ENCODE measurements at regions not wholly inside any gene's neighbourhood (a gene's known extent, or its start where the extent isn't known, plus 50 kb on each side); places are given as distances from the start of the nearest gene placed in this dataset.

DNA sequence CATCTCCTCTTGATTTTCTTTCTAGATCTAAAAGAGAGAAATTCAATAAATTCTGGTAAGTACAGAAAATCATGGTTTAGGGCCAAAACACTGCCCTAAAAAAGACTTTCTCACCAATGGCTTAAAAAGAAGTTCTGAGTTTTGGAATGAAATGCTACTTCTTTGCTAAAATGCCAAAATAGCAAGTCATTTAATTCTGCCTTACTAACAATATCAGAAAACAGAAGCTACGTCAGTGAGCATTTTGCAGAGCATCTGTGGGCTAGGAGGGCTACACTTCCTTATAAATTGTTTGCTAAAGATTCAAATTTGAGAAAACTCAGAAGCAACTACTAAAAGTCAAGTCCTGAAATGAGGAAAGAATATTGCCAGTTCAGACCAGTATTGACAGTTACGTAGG lies 560.8 kb upstream of the CELF2 start:
- no peak for DNase-seq (ENCODE audit: low spot score)

DNA sequence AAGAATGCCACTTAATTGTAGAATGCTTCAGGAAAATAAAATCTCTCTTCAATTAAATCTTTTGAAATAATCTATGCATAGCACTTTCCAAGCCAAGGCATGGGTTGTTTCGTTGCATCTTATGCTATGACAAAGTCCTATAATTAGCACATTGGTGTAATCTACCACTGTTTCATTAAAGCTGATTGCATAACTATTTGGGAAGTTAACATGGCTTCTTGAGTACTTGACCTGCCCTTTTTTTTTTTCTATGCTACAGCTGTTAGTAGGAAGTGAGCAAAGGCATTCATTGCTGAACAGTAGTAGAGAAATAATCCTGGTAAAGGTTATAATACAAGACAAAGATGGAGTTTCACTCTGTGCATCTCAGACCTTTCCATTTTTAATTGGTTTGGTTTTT lies 557.2 kb upstream of the CELF2 start:
- DNase-seq (ENCODE audit: low spot score): no peak

DNA sequence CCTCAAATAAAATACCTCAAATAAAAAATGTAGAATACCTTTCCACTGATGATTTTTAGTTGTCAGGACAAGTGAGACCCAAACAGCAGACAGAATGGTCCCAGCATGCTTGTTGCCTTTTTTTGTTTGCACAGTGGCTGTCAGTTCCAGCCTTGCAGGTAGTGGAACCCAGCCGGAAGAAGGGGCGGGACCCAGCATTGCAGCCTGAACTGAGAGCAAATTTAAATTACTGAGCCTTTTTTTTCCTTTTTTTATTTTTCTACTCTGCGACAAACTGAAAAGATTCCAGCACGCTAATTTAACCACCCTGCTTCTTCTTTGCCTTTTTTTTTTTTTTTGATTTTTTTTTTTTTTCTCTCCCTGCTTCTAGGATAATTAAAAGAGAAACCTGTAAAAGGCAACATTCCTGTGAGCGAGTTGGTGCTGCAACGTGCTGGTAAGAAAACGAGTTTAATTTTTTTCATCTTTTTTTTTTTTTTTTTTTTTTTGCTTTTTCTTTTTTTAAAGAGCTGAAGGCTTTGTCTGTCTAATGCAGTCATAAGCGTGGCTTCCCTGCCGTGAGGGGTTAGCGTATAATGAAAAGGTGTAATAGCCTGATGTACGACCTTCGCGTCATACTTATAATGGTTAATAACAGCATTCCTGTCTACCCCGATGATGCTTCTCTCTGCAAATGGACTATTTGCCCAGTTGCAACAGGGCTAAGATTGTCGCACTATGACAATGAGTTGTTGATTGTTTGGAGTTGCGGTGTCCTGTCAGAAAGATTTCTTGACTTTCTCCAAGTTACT lies 555.3 kb upstream of the CELF2 start:
- no peak for DNase-seq (ENCODE audit: low spot score)

DNA sequence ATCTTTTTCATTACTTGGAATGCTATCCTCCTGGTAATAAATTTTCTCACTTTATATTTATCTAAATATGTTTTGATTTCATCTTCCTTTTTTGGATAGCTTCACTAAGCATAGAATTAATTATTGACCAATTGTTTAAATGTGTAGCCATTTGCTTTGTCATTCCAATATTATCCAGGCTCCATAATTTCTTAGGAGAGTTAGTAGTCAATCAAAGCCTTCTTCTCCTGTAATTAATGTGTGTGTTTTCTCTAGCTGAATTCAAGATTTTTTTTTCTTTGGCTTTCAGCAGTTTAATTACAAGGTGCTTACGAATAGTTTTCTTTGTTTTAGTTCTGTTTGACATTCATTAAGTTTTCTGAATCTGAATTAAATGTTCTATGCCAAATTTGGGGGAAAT lies 545.9 kb upstream of the CELF2 start:
- DNase-seq (ENCODE audit: low spot score): no peak

DNA sequence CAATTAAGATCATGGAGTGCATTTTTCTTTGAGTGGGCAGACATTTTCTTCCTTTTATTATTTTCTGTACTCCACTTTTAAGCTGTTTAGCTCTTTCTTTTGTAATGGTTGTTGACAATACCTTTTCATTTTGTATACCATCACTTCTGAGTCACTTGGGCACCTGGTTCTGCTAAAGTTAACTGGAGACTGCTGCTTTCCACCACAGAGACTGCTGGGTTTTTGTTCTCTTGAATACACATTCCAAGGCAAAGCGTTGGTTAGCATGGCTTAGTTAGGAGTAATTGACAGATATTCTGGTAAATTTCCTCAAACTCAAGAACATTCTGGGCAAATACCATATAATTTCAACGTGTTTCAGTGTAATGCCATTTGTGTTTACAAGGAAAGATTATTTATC lies 541.9 kb upstream of the CELF2 start:
- no peak for DNase-seq (ENCODE audit: low spot score)

DNA sequence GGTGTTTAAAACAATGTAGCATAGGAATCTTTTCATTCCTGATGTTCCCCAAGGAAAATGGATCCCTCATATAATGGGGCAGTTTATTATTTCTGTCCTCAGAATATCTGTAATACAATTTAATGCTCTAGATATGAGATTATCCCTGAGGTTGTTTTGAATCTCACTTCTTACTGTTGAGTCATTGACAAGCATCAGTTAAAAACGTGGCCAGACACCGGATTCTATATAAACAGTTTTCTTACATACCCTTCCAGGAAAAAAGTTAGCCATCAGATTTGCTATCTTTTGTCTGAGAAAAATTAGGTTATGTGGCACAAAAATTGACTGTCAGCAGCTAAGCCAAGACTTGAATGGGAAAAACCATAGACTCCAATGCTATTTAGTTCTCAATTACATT lies 539.8 kb upstream of the CELF2 start:
- DNase-seq (ENCODE audit: low spot score): no peak

DNA sequence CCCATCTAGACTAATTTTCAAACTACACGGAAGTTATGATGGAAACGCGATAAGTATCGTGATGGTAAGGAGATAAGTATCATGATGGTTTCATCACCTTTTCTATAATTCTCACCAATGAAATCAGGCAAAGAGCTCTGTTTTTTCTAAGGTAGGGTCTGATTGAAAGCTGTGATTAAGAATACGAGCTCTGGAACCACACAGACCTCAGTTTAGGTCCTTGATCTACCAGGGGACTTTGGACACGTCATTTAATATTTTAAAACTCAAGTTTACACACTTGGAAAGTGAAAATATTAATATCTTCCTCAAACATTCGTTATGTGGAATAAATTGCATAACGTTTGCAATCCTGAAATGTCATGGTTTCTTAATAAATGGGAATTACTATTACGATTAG lies 538.2 kb upstream of the CELF2 start:
- DNase-seq (ENCODE audit: low spot score): no peak

DNA sequence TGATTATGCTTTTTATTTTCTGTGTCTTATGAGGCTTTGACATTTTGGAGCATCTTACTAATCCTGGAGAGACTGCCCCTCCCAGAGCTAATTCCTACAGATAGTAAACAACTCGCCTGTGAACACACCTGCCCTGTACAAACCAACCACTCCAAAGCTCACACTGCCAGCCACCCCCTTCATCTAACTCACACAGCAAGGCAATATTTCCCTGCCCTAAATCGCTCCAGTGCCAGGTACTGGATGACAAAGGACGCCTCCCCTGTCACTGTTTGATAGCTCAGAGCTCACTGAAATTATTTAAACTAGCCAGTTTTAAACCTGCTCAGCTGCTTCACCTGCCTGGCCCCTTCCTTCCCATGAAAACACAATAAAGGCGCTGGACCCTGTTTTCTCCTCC lies 535.1 kb upstream of the CELF2 start:
- no peak for DNase-seq (ENCODE audit: low spot score)

DNA sequence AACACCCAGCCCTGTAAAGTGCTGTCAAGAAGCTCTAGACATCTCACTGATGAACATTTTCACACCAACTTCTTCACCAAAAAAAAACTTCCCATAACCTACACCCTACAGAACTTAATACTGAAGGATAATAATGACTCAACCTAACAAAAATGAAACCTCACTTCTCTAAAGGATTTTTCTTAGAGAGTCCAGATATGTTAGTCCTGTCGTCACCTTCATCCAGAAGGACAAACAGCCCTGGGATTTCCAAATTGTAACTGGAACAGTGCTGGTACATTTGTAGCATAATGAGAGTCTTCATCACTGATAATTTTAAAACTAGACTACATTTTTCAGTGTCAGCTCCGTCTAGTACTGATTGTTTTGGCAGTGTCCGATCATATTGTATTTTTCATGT lies 528.6 kb upstream of the CELF2 start:
- no peak for DNase-seq (ENCODE audit: low spot score)

DNA sequence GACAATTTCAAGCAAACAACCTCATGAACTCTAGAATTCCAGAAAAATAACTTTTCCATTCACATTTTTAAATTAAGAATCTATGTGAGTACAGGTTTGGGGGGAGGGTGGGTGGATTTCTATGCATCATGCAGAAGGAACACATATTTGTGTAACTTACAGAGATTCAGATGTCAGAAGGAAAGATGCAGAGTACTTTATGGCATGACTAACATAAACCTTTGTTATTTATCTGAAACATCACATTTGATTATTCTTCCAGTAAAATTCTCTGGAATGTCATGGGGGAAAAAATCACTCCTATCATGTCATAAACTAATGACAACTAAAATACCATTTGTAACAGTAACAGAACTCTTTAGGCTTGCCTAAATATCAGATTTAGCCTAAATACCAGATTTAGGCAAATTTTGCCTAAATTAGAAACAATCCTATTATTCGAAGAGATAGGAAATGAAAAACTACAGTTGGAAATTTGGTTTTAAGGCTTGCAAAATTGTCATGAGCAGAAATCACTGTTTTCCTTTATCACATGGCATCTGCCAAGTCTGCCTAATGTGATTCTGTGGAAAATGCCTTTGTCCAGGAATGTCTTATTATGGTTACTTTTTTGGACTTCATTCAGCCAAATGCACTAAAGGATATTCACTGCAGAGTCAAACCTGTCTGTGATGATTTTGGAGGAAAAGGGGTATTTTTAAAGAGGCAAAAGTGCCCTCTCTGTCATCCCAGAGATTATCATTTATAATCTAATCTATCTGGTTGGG lies 527.7 kb upstream of the CELF2 start:
- no peak for DNase-seq (ENCODE audit: low spot score)

DNA sequence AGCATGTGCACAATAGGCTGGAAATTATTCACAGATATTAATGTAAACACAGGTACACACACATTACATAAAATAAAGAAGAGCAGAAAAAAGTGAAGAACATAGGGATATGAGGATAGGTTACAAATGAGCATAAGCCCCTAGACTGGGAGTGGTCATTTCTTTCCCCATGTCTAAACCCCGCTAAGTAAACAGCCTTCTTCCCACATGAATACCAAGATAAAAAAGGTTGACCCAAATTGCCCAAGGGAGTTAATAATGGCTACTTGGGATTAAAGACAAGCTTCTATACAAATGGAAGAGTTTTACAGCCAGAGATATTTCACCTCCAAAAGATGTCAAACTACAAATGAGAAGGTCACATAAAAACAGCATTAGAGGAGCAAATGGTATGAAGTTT lies 527.1 kb upstream of the CELF2 start:
- DNase-seq (ENCODE audit: low spot score): no peak

DNA sequence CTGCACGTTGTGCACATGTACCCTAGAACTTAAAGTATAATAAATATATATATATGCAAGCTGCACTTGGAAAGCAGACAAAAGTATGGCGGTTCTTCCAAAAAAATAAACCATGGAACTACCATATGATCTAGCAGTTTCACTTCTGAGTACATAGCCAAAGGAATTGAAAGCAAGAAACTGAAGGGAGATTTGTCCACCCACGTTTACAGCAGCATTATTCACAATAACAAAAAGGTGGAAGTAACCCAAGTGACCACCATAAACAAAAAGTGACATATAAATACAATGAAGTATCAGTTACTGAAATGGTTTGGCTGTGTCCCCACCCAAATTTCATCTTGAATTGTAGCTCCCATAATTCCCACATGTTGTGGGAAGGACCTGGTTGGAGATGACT lies 525.3 kb upstream of the CELF2 start:
- no peak for DNase-seq (ENCODE audit: low spot score)

DNA sequence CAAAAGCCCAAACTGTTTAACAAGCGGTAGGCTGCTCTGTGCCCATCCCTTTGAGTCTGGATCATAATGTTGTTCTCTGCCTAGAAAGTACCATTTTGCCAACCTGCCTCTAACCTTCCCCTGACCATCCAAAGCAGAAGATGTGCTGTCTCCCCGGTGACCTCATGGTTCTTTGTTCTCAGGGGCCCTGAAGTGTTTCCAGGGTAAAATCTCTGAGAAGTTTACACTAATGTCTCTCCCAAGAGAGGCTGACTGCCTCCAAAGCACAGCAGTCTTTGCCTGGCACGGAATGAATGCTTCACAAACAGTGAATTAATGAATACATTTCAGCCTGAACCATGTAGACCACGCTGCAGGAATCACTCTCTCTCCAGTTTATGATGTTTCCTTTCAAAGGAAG lies 523.8 kb upstream of the CELF2 start:
- DNase-seq (ENCODE audit: low spot score): no peak

DNA sequence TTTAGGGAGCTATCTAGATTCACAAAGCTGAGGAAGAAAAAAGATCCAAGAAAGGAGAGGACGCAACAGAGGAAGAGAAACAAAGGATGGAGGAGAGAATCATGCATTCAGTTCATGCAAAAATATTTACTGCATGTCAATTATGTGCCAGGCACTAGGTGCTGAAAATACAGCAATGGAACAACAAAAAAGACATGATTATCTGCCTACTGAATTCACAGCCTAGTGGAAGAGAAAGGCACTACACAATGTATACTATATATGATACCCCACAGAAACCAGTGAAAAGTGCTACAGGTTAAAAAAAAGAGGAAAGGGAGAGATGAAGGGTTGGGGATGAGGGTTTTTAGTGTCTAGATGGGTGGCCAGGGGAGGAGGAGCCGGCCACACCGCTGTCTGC lies 520.4 kb upstream of the CELF2 start:
- DNase-seq (ENCODE audit: low spot score): no peak

DNA sequence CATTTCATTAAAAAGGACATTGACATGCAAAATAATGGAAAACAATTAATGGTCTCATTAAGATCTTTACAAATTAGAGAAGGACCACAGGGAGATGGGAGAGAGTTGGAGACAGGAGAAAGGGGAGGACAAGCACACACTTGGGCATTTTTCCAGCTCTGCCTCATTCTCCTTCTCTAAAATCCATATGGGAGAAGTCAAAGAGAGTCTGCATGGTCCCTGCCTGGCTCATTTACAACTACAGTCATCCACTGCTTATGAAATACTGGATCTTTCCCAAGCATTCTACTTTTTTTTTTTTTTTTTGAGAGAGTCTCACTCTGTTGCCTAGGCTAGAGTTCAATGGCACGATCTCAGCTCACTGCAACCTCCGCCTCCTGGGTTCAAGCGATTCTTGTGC lies 518.9 kb upstream of the CELF2 start:
- DNase-seq (ENCODE audit: low spot score): no peak

DNA sequence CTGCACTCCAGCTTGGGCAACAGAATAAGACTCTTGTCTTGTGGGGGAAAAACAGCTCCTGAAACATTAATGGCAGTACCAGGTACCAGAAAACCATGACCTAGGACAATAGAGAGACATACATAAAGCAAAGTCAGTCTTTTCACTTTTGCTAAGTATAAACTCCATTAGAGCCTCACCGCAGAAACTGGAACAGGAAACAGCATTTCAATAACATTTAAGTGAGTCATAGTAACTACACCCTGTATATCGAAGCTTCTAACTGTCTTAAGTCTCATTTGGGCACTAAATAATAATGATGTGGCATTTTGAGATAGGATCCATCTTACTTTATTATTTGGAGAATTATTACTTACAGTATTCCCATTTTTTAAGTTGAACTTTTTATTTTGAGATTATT lies 517.8 kb upstream of the CELF2 start:
- DNase-seq (ENCODE audit: low spot score): no peak

DNA sequence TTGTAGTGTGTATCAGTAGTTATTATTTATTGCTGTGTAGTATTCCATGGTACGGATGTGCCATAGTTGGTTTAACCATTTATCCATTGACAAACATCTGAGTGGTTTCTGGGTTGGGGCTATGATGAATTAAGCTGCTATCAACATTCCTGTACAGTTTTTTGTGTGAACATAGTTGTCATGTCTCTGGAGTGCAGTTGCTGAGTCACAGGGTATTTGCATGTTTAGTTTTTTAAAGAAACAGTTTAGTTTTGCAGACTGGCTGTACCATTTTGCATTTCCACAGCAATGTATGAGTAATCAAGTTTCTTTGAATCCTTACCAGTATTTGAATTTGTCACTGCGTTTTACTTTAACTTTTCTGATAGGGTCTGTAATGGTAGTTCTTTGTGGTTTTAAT lies 516.7 kb upstream of the CELF2 start:
- no peak for DNase-seq (ENCODE audit: low spot score)

DNA sequence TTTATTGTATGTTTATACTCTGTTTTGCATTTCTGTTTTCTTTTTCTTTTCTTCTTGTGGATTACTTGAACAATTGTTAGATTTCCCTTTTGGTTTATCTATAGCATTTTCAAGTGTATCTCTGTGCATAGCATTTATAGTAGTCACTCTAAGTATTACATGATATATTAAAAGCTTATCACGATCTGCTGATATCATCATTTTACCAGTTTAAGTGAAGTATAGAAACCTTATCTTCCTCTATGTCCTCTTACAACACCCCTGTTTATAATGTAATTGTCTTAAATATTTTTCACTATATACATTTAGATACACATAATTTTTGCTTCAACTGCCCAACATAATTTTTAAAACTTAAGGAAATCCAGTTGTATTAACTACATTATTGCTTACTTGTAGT lies 513.9 kb upstream of the CELF2 start:
- no peak for DNase-seq (ENCODE audit: low spot score)

DNA sequence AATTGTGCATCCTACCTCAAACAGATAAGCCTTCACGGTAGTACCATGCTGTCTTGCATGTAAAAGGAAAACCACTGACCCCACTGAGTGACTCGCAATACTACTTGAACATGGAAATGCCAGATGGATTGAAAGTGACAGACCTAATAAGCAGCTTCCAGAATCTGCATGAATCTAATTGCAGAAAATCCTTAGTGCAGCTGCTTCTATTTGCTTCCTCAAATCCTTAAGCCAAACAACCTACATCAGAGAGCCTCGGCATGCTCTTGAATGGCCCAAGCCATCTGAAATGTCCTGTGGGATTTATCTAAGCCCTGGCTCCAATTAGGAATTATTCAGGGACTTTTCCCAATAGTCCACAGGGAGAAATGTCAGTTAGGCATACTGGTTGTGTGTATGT lies 509.5 kb upstream of the CELF2 start:
- DNase-seq (ENCODE audit: low spot score): no peak

DNA sequence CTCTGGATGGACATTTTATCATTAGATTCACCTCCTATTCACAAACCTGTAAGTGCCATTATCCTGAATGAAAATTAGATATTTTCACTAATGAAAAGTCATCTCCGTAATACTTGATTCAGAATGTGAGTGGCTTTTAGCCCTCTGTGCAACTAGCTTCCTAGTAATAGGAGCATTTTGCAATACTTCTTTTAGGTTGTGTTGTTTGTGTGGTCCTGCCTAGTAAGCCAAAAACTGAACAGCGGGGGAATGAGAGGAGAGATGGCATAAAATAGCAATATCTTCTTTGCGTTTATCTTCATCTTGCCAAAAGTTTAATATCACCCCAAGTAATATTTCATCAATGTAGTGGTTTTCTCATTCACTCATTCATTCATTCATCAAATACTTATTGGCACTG lies 507.5 kb upstream of the CELF2 start:
- no peak for DNase-seq (ENCODE audit: low spot score)

DNA sequence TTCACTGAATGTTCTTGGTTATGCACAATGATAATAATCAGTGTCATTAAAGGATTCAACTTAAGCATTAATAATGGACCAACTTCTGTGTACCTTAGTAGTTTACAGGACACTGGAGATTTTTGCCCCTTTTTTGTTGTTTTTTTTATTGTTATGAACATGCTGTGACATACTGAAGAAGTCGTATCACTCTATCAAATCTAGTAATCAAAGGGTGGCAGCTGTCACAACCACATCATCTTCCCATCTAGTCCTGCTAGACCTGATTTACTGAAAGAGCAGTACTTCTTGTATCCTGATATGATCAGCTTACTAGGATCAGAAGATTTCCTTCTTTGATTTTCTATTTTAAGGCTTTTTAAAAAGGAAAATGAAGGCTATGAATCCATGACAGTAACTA lies 504.6 kb upstream of the CELF2 start:
- DNase-seq (ENCODE audit: low spot score): no peak

DNA sequence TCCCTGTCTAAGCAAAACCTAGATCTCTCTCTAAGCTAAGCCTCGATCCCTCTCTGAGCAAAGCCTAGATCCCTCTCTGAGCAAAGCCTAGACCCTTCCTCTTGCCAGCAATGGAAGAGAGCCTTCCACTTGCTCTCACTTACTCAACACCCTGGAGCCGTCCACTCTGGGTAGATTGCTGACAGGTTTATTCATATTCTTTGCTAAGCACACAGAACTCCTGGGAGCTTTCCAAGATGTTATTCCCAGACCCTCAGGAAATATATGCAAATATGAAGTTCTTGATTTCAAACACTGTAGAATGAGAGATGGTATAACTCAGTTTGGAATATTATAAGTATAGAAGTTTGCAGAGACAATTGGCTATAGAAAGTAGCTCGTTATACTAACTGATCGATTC lies 503.8 kb upstream of the CELF2 start:
- no peak for DNase-seq (ENCODE audit: low spot score)

DNA sequence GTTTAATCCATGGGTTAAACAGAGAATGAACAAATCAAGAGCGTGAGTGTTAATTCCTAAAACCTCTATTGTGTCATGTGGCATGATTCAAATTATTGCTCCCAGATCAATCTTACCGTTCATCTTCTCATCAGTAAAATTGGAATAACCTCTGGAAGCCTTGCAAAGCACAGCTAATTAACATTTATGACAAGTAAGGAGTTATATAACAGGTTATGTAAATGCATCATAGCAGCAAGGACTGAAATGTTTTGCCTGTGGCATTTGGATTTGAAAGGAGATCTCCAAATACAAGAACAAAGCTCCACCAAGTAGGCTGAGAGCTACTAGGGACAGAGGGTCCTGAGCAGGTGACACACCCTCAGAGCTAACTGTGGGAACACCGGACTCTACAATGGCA lies 502.9 kb upstream of the CELF2 start:
- DNase-seq (ENCODE audit: low spot score): no peak
